Small intestine (tissue), 7 donors: ENCODE measurements at regions not wholly inside any gene's neighbourhood (a gene's known extent, or its start where the extent isn't known, plus 50 kb on each side); places are given as distances from the start of the nearest gene placed in this dataset.
A peak's percentile ranks its signal among the peaks of the same experiment; 100 is the strongest.

Experiments used
- DNase-seq, 2 donors: peaks; one replicate each; pipeline versions ENCODE4 v3.0.0 to v3.0.0-alpha.2; 2013
- FAIRE-seq: peaks from 2 replicates; lab custom pipeline; 2012; peaks lifted over from hg19 to GRCh38; lab: Jason Lieb, UNC
- H3K27ac ChIP-seq, 3 donors: one replicate each; pipeline ENCODE4 v1.5.1; 2013; ENCODE audit warnings: low read length in 2 of 3, mild to moderate bottlenecking in 2 of 3, control low read depth in 1 of 3, inconsistent platforms in 1 of 3, low read depth in 1 of 3, moderate library complexity in 1 of 3
- H3K27me3 ChIP-seq, 3 donors: one replicate each; pipeline ENCODE4 v1.6.1; 2013; ENCODE audit warnings: low read length in 3 of 3, inconsistent platforms in 1 of 3; ENCODE audit not compliant: control insufficient read depth in 3 of 3, insufficient read depth in 3 of 3
- H3K36me3 ChIP-seq, 3 donors: one replicate each; pipeline ENCODE4 v1.6.1; 2013; ENCODE audit warnings: low read length in 3 of 3, inconsistent platforms in 1 of 3, low read depth in 1 of 3, mild to moderate bottlenecking in 1 of 3, moderate library complexity in 1 of 3; ENCODE audit not compliant: control insufficient read depth in 3 of 3, insufficient read depth in 2 of 3
- H3K4me1 ChIP-seq, 3 donors: one replicate each; pipeline ENCODE4 v1.6.1; 2013; ENCODE audit warnings: low read length in 2 of 3, inconsistent platforms in 1 of 3, low read depth in 1 of 3, mild to moderate bottlenecking in 1 of 3, moderate library complexity in 1 of 3; ENCODE audit not compliant: control insufficient read depth in 3 of 3, insufficient read depth in 2 of 3
- H3K4me3 ChIP-seq, 3 donors: one replicate each; pipeline ENCODE4 v1.5.1; 2013; ENCODE audit warnings: low read length in 3 of 3, control low read depth in 1 of 3, inconsistent platforms in 1 of 3, low read depth in 1 of 3, mild to moderate bottlenecking in 1 of 3, moderate library complexity in 1 of 3
- H3K9me3 ChIP-seq, 2 donors: one replicate each; pipeline ENCODE4 v1.6.1; 2013; ENCODE audit warnings: low read depth in 1 of 2, low read length in 1 of 2; ENCODE audit not compliant: control insufficient read depth in 2 of 2, insufficient read depth in 1 of 2
- WGBS, 3 donors: extraction: QIAGEN DNeasy Blood & Tissue Kit; methylation state at CpG; one replicate each; pipeline ENCODE4 v1.1.7; 2013; 5-methylcytosine and 5-hydroxymethylcytosine counted together
- donor health status: healthy with polysubstance abuse.
- donor health status: control.
- donor health status: control.
- donor health status: Bipolar disorder and iron deficiency.
- donor health status: healthy.

- 82 to 90% (median 87%) methylated on average over 2 of the region's 2 CpGs for WGBS, 3 donors
- H3K4me3 ChIP-seq, result no peak overlapping the region
- peaks cover 0 to 4% (median 0%) of the 10 kb centered on the region in 3 donors for H3K4me1 ChIP-seq
- no peak for DNase-seq
- no peaks in the 10 kb centered on the region for H3K27me3 ChIP-seq
- FAIRE-seq, result no peak
- no peaks in the 10 kb centered on the region for H3K36me3 ChIP-seq
- no peaks in the 10 kb centered on the region for H3K9me3 ChIP-seq
- H3K27ac ChIP-seq, result no peak overlapping the region
These were observed 51.8 kb upstream of the SLC16A1 start for GRCh38 chr1:113007706-113008364.

GRCh38 chr1:113008365-113008714, 52.3 kb upstream of the SLC16A1 start:
- no peaks in the 10 kb centered on the region for H3K9me3 ChIP-seq
- DNase-seq (no peak), FAIRE-seq (no peak)
- no peak overlapping the region for H3K27ac ChIP-seq
- H3K36me3 ChIP-seq, result no peaks in the 10 kb centered on the region
- peaks cover 0 to 4% (median 0%) of the 10 kb centered on the region in 3 donors for H3K4me1 ChIP-seq
- H3K4me3 ChIP-seq, result no peak overlapping the region
- WGBS, 3 donors, result 88 to 94% (median 91%) methylated on average over 4 of the region's 4 CpGs
- H3K27me3 ChIP-seq, result no peaks in the 10 kb centered on the region

DNA sequence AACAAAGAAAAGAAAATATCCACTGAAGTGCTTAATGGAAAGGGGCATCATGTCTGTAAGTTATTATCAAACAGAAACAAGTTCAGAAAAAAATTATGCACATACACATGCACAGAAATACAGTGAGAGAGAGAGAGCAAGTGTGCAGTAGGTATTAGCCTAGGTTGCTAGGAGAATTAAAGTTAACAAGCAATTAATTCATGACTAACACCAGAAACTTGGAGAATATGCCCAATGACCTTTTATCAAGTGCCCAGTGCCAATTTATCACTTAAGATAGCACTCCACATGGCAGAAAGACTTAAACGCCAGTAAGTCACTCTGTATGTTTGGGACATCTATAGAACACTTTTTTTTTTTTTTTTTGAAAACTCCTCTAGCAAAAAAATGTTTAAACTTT, 56.2 kb upstream of the SLC16A1 start:
- H3K4me3 ChIP-seq, result no peak overlapping the region

DNA sequence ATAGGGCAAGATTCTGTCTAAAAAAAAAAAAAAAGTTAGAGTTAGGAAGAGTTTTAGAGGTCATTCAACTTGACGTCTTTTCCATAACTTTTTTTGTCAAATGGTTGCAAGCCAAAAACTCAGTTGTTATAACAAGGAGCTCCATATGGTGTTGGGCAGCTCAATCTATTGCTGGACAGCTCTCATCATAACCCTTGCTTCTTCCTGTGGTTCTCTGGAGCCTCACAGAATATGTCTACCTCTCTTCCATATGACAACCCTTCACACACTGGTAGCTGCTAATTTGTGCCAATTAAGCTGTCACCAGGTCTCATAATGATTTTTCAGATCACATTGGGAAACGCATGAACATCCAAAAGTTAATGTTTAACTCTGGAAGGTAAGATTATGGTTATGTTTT, 57.8 kb upstream of the SLC16A1 start:
- no peaks in the 10 kb centered on the region for H3K9me3 ChIP-seq
- H3K4me3 ChIP-seq, result no peak overlapping the region
- DNase-seq (no peak), FAIRE-seq (no peak)
- H3K27ac ChIP-seq, result no peak overlapping the region
- no peaks in the 10 kb centered on the region for H3K27me3 ChIP-seq
- H3K4me1 ChIP-seq, result peaks cover 0 to 5% (median 0%) of the 10 kb centered on the region in 3 donors
- H3K36me3 ChIP-seq, result no peaks in the 10 kb centered on the region
- 36 to 69% (median 49%) methylated on average over 2 of the region's 2 CpGs for WGBS, 3 donors

More for the DNA sequence above, 56.2 kb upstream of the SLC16A1 start:
- Histone ChIP-seq H3K9me3 (no peaks in the 10 kb centered on the region), H3K27me3 (no peaks in the 10 kb centered on the region), H3K4me1 (peaks cover 0 to 5% (median 0%) of the 10 kb centered on the region in 3 donors), H3K27ac (no peak overlapping the region), H3K36me3 (no peaks in the 10 kb centered on the region)
- FAIRE-seq (no peak), DNase-seq (peak in 1 of 2 donors; percentile 81)
- 13 to 48% (median 36%) methylated on average over 1 of the region's 1 CpG for WGBS, 3 donors

- Histone ChIP-seq H3K36me3 (no peaks in the 10 kb centered on the region), H3K4me3 (no peak overlapping the region), H3K9me3 (no peaks in the 10 kb centered on the region), H3K27ac (no peak overlapping the region), H3K27me3 (no peaks in the 10 kb centered on the region), H3K4me1 (peaks cover 0 to 5% (median 0%) of the 10 kb centered on the region in 3 donors)
- DNase-seq, result no peak
- 95 to 99% (median 98%) methylated on average over 4 of the region's 4 CpGs for WGBS, 3 donors
- FAIRE-seq, result no peak
These were observed 58.5 kb upstream of the LRIG2 start for GRCh38 chr1:113014508-113014907.

DNA sequence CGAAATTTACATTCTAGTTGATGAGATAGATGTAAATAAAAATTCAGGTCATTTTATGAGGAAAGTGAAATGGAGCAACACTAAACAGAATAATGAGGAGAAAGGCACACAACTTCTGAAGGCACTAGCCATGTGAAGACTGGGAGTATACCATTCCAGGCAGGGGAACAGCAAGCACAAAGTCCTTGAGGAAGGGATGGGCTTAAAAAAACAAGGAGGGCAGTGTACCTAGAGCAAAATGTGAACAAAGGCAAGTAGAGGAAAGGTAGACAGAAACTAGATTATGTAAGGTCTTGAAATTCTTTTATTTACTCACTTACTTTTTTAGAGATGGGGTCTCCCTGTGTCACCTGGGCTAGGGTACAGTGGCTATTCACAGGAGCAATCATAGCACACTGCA, 54.1 kb upstream of the LRIG2 start:
- WGBS, 3 donors, result 94 to 100% (median 95%) methylated on average over 1 of the region's 1 CpG
- Histone ChIP-seq H3K27me3 (no peaks in the 10 kb centered on the region), H3K9me3 (no peaks in the 10 kb centered on the region), H3K27ac (no peak overlapping the region), H3K4me1 (peaks cover 0 to 4% (median 3%) of the 10 kb centered on the region in 3 donors), H3K4me3 (no peak overlapping the region), H3K36me3 (no peaks in the 10 kb centered on the region)
- FAIRE-seq (no peak), DNase-seq (peak in 1 of 2 donors; percentile 74)

GRCh38 chr1:113021430-113022085, 51.4 kb upstream of the LRIG2 start:
- WGBS, 3 donors, result 51 to 66% (median 64%) methylated on average over 7 of the region's 7 CpGs
- FAIRE-seq (no peak), DNase-seq (peak in 1 of 2 donors; percentile 34)
- H3K4me1 ChIP-seq, result peaks cover 0 to 4% (median 0%) of the 10 kb centered on the region in 3 donors
- no peaks in the 10 kb centered on the region for H3K27me3 ChIP-seq
- no peak overlapping the region for H3K27ac ChIP-seq
- no peak overlapping the region for H3K4me3 ChIP-seq
- no peaks in the 10 kb centered on the region for H3K9me3 ChIP-seq
- no peaks in the 10 kb centered on the region for H3K36me3 ChIP-seq
